HepG2 (cell line): ENCODE measurements at regions not wholly inside any gene's neighbourhood (a gene's known extent, or its start where the extent isn't known, plus 50 kb on each side); places are given as distances from the start of the nearest gene placed in this dataset.

ENCODE experiments used
- NFE2L2 ChIP-seq: fragments of 150-350 bp; IDR thresholded peaks from 2 replicates; pipeline ENCODE4 v1.6.1; 2014; ENCODE audit warnings: low read length
- ZSCAN29 ChIP-seq: sonication (generic); formaldehyde crosslinking; conservative IDR thresholded peaks from 2 replicates; pipeline ENCODE4 v1.4.0; 2020; ENCODE audit warnings: mild to moderate bottlenecking, missing genetic modification reagents

GRCh38 chr3:42037318-42037945, 53.7 kb upstream of the TRAK1 start:
- no peak for TF ChIP-seq NFE2L2
- TF ChIP-seq ZSCAN29 = no peak
